ENCODE measurements at regions not wholly inside any gene's neighbourhood (a gene's known extent, or its start where the extent isn't known, plus 50 kb on each side); places are given as distances from the start of the nearest gene placed in this dataset.

GRCh38 chr1:95534985-95535384 lies 301.0 kb downstream of the RWDD3 start:
- Histone ChIP-seq H3K27ac (ENCODE audit: extremely low read depth, low read depth, low read length) (no peak overlapping the region), H3K4me3 (ENCODE audit: low read depth, low read length) (no peak overlapping the region), H3K36me3 (ENCODE audit: control insufficient read depth in 2 of 2, insufficient read depth in 1 of 2, low read length in 2 of 2) (no peaks in the 10 kb centered on the region), H3K4me1 (ENCODE audit: control insufficient read depth, insufficient read depth, low read length) (no peaks in the 10 kb centered on the region), H3K9me3 (ENCODE audit: control insufficient read depth, insufficient read depth, low read depth, low read length) (no peaks in the 10 kb centered on the region)
- ChIA-PET POLR2A (no interaction called here), CTCF (no interaction called here)
- TF ChIP-seq ZNF302 (tag by site-specific recombination; IDR thresholded peaks at IDR 0.05; ENCODE audit: low read depth) (no peak), ZXDB (tag by site-specific recombination; IDR thresholded peaks at IDR 0.05) (no peak), ZNF513 (tag by site-specific recombination; IDR thresholded peaks at IDR 0.05) (no peak), KLF17 (tag by site-specific recombination; IDR thresholded peaks at IDR 0.05) (no peak), ZNF629 (tag by site-specific recombination; IDR thresholded peaks at IDR 0.05) (no peak), ATF2 (tag by site-specific recombination; IDR thresholded peaks at IDR 0.05; ENCODE audit: low read depth) (no peak), ZNF610 (tag by site-specific recombination; IDR thresholded peaks at IDR 0.05; ENCODE audit: borderline replicate concordance) (no peak), YY2 (tag by site-specific recombination; IDR thresholded peaks at IDR 0.05) (no peak)

GRCh38 chr1:95535614-95536013 lies 301.6 kb downstream of the RWDD3 start:
- no peaks in the 10 kb centered on the region for H3K4me1 ChIP-seq (ENCODE audit: control insufficient read depth, insufficient read depth, low read length)
- ChIA-PET CTCF (no interaction called here), POLR2A (no interaction called here)
- no peak overlapping the region for H3K27ac ChIP-seq (ENCODE audit: extremely low read depth, low read depth, low read length)
- no peak overlapping the region for H3K4me3 ChIP-seq (ENCODE audit: low read depth, low read length)
- H3K36me3 ChIP-seq (ENCODE audit: control insufficient read depth in 2 of 2, insufficient read depth in 1 of 2, low read length in 2 of 2): no peaks in the 10 kb centered on the region
- H3K9me3 ChIP-seq (ENCODE audit: control insufficient read depth, insufficient read depth, low read depth, low read length): no peaks in the 10 kb centered on the region
- TF ChIP-seq ZNF600 (tag by site-specific recombination; IDR thresholded peaks at IDR 0.05) (no peak), ZEB2 (tag by site-specific recombination; IDR thresholded peaks at IDR 0.05) (no peak), TSHZ1 (tag by site-specific recombination; IDR thresholded peaks at IDR 0.05; ENCODE audit: borderline replicate concordance) (no peak), INSM2 (tag by site-specific recombination; IDR thresholded peaks at IDR 0.05) (no peak), ZBTB8A (tag by site-specific recombination; IDR thresholded peaks at IDR 0.05) (no peak), ZNF473 (tag by site-specific recombination; IDR thresholded peaks at IDR 0.05) (no peak), ZNF777 (tag by site-specific recombination; IDR thresholded peaks at IDR 0.05; ENCODE audit: borderline replicate concordance) (no peak), GLI4 (tag by site-specific recombination; IDR thresholded peaks at IDR 0.05) (no peak), REST (tag by site-specific recombination; IDR thresholded peaks at IDR 0.05) (no peak), ZNF704 (tag by site-specific recombination; IDR thresholded peaks at IDR 0.05) (no peak), MEIS1 (CRISPR knock-in tag; IDR thresholded peaks at IDR 0.05; ENCODE audit: borderline replicate concordance) (no peak), ZNF76 (tag by site-specific recombination; IDR thresholded peaks at IDR 0.05; ENCODE audit: borderline replicate concordance, low read depth) (no peak), SP2 (tag by site-specific recombination; IDR thresholded peaks at IDR 0.05) (no peak)

All from HEK293 (cell line).